ENCODE measurements at regions not wholly inside any gene's neighbourhood (a gene's known extent, or its start where the extent isn't known, plus 50 kb on each side); places are given as distances from the start of the nearest gene placed in this dataset.

- Histone ChIP-seq H3K36me3 (replicated peaks in 1 of 2; ENCODE audit: control insufficient read depth in 1 of 2, insufficient read depth in 2 of 2, low read length in 1 of 2) (no peaks in the 10 kb centered on the region), H3K79me2 (ENCODE audit: insufficient read depth) (no peaks in the 10 kb centered on the region), H3K4me2 (no peak overlapping the region), H3K27ac (ENCODE audit: low read depth in 2 of 2, low read length in 1 of 2) (no peak overlapping the region), H3K9me2 (no peaks in the 10 kb centered on the region), H3K9me3 (no peaks in the 10 kb centered on the region), H3K4me3 (ENCODE audit: low read depth in 2 of 2, low read length in 1 of 2) (no peak overlapping the region), H3F3A (replicated peaks; ENCODE audit: insufficient read depth) (no peaks in the 10 kb centered on the region), H3K4me1 (ENCODE audit: control insufficient read depth in 1 of 2, insufficient read depth in 2 of 2, low read depth in 1 of 2, low read length in 1 of 2) (no peaks in the 10 kb centered on the region; a peak in 1 of 4 replicates), H4K20me1 (ENCODE audit: insufficient read depth) (no peaks in the 10 kb centered on the region), H3K9ac (no peak overlapping the region), H2AFZ (ENCODE audit: low read depth) (no peak overlapping the region), H3K27me3 (ENCODE audit: insufficient read depth) (no peaks in the 10 kb centered on the region)
- 62% methylated on average over 3 of the region's 3 CpGs for WGBS (ENCODE audit: low lambda C conversion rate)
- no peak for DNase-seq
- CTCF ChIA-PET = no interaction called here
- TF ChIP-seq SMC3 (IDR thresholded peaks at IDR 0.05; ENCODE audit: low read depth, low read length) = no peak
- TF ChIP-seq MAX (IDR thresholded peaks at IDR 0.05; ENCODE audit: low read depth) = no peak
- TF ChIP-seq TEAD4 (IDR thresholded peaks at IDR 0.05; ENCODE audit: borderline replicate concordance, insufficient read depth) = no peak
- TF ChIP-seq TCF12 (IDR thresholded peaks at IDR 0.05) = no peak
- no peak for TF ChIP-seq RCOR1 (IDR thresholded peaks at IDR 0.05; ENCODE audit: low read length)
- TF ChIP-seq FOSL2 (IDR thresholded peaks at IDR 0.05; ENCODE audit: borderline replicate concordance, low read depth) = no peak
- TF ChIP-seq RAD21 (IDR thresholded peaks at IDR 0.05; ENCODE audit: low read length) = no peak
- no peak for TF ChIP-seq GATA2 (CRISPR knock-in tag; IDR thresholded peaks at IDR 0.05)
- no peak for TF ChIP-seq TAF1 (IDR thresholded peaks at IDR 0.05; ENCODE audit: borderline replicate concordance, low read depth, low read length)
- no peak for TF ChIP-seq FOXM1 (IDR thresholded peaks at IDR 0.05; ENCODE audit: low read depth)
- TF ChIP-seq USF1 (IDR thresholded peaks at IDR 0.05; ENCODE audit: borderline replicate concordance, low read depth) = no peak
- no peak for TF ChIP-seq NRF1 (IDR thresholded peaks at IDR 0.05; ENCODE audit: low read depth, low read length)
- no peak for TF ChIP-seq RXRA (IDR thresholded peaks at IDR 0.05; ENCODE audit: borderline replicate concordance, low read depth)
- no peak for TF ChIP-seq JUND (IDR thresholded peaks at IDR 0.05)
- TF ChIP-seq MXI1 (IDR thresholded peaks at IDR 0.05; ENCODE audit: low read depth, low read length) = no peak
- TF ChIP-seq CTCF (IDR thresholded peaks at IDR 0.05) = no peak
- TF ChIP-seq ZBTB33 (IDR thresholded peaks at IDR 0.05; ENCODE audit: borderline replicate concordance, low read depth) = no peak
- TF ChIP-seq PBX3 (IDR thresholded peaks at IDR 0.05) = no peak
- no peak for TF ChIP-seq EP300 (IDR thresholded peaks at IDR 0.05; ENCODE audit: borderline replicate concordance in 1 of 2, low read depth in 1 of 2, low read length in 1 of 2)
- POLR2A ChIA-PET = no interaction called here
Measured at GRCh38 chr14:101284711-101285110, 276.6 kb upstream of the DIO3 start.

Measured in SK-N-SH (cell line).